ENCODE measurements at regions not wholly inside any gene's neighbourhood (a gene's known extent, or its start where the extent isn't known, plus 50 kb on each side); places are given as distances from the start of the nearest gene placed in this dataset.

- TF ChIP-seq, protein P1, sequence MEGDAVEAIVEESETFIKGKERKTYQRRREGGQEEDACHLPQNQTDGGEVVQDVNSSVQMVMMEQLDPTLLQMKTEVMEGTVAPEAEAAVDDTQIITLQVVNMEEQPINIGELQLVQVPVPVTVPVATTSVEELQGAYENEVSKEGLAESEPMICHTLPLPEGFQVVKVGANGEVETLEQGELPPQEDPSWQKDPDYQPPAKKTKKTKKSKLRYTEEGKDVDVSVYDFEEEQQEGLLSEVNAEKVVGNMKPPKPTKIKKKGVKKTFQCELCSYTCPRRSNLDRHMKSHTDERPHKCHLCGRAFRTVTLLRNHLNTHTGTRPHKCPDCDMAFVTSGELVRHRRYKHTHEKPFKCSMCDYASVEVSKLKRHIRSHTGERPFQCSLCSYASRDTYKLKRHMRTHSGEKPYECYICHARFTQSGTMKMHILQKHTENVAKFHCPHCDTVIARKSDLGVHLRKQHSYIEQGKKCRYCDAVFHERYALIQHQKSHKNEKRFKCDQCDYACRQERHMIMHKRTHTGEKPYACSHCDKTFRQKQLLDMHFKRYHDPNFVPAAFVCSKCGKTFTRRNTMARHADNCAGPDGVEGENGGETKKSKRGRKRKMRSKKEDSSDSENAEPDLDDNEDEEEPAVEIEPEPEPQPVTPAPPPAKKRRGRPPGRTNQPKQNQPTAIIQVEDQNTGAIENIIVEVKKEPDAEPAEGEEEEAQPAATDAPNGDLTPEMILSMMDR (IDR thresholded peaks at IDR 0.05; ENCODE audit: unreplicated experiment), result no peak
- no peaks in the 10 kb centered on the region for H3K27me3 Mint-ChIP-seq (ENCODE audit: insufficient read depth, unreplicated experiment)
- intact Hi-C loops (cut with micrococcal nuclease), result no loop called here
- ChIA-PET POLR2A (no interaction called here), CTCF (interaction anchor here (0.9 kb wide), 1 partner anchor 101 kb away, joined by 3 read pairs; no protein-coding TSS in a partner anchor)
- H3K4me1 Mint-ChIP-seq (ENCODE audit: insufficient read depth, unreplicated experiment), result no peaks in the 10 kb centered on the region
- H3K36me3 Mint-ChIP-seq (ENCODE audit: insufficient read depth, unreplicated experiment), result no peaks in the 10 kb centered on the region
- no TSS peak for BruUV-seq (replicated peaks)
- H3K9me3 Mint-ChIP-seq (ENCODE audit: unreplicated experiment), result no peaks in the 10 kb centered on the region
- H3K4me3 Mint-ChIP-seq (ENCODE audit: unreplicated experiment), result no peak overlapping the region
- DNase-seq (ENCODE audit: unreplicated experiment), result no peak
- H3K27ac Mint-ChIP-seq (ENCODE audit: low read depth, unreplicated experiment), result no peak overlapping the region
Observed at GRCh38 chr15:38189671-38190295, 62.9 kb upstream of the SPRED1 start.

DNA sequence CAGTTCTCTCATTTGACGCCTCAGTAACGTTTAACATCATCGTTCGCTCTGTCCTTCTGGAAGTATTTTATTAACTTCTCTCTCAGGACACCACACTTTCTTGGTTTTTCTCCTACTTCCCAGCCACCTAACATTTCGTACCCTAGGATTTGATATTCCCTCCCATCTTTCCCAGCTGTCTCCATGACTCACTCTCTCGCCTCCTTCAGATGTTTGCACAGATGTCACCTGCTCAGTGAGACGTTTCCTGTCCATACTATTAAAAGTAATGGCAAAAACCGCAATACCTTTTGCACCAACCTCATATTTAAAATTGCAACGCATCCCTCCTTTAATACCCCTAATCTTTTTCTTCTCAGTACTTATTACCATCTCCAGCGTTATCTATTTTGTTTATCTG is 62.1 kb upstream of the SPRED1 start:
- Mint-ChIP-seq H3K27me3 (ENCODE audit: insufficient read depth, unreplicated experiment) (no peaks in the 10 kb centered on the region), H3K4me3 (ENCODE audit: unreplicated experiment) (no peak overlapping the region), H3K36me3 (ENCODE audit: insufficient read depth, unreplicated experiment) (no peaks in the 10 kb centered on the region), H3K4me1 (ENCODE audit: insufficient read depth, unreplicated experiment) (no peaks in the 10 kb centered on the region), H3K27ac (ENCODE audit: low read depth, unreplicated experiment) (no peak overlapping the region), H3K9me3 (ENCODE audit: unreplicated experiment) (no peaks in the 10 kb centered on the region)
- intact Hi-C loops (cut with micrococcal nuclease), result no loop called here
- TF ChIP-seq, protein P1 (IDR thresholded peaks at IDR 0.05; ENCODE audit: unreplicated experiment), result no peak
- CTCF ChIA-PET, result no interaction called here
- POLR2A ChIA-PET, result no interaction called here
- no TSS peak for BruUV-seq (replicated peaks)
- peak; percentile 8 for DNase-seq (ENCODE audit: unreplicated experiment)

- BruUV-seq (replicated peaks), result no TSS peak
- intact Hi-C loops (cut with micrococcal nuclease), result no loop called here
- no peak for DNase-seq (ENCODE audit: unreplicated experiment)
- Mint-ChIP-seq H3K27me3 (ENCODE audit: insufficient read depth, unreplicated experiment) (no peaks in the 10 kb centered on the region), H3K36me3 (ENCODE audit: insufficient read depth, unreplicated experiment) (no peaks in the 10 kb centered on the region), H3K27ac (ENCODE audit: low read depth, unreplicated experiment) (no peak overlapping the region), H3K9me3 (ENCODE audit: unreplicated experiment) (no peaks in the 10 kb centered on the region), H3K4me3 (ENCODE audit: unreplicated experiment) (no peak overlapping the region), H3K4me1 (ENCODE audit: insufficient read depth, unreplicated experiment) (no peaks in the 10 kb centered on the region)
- TF ChIP-seq, protein P1 (IDR thresholded peaks at IDR 0.05; ENCODE audit: unreplicated experiment), result no peak
- POLR2A ChIA-PET, result no interaction called here
- CTCF ChIA-PET, result no interaction called here
Observed at GRCh38 chr15:38192496-38192895, 60.1 kb upstream of the SPRED1 start.

DNA sequence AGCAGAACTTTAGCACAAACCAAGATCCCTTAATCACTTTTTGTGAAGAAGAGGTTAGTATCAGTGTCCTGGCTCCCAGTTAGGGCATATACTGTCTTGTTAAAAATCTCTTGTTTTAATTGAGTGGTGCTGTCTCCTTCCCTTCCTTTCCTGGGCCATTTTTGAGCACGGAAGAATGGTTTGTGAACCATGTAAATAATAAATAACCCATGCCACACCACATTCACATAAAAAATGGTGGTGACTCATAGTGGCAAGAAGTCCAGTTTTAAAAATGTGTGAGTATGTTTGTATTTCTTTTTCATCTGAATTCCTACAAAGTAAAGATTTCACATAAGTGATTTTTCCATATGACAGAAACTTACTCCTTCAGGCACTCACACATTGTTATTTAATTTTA is 59.1 kb upstream of the SPRED1 start:
- ChIA-PET POLR2A (no interaction called here), CTCF (interaction anchor here (0.7 kb wide), 1 partner anchor 1320 kb away, joined by 3 read pairs; no protein-coding TSS in a partner anchor)
- no peaks in the 10 kb centered on the region for H3K4me1 Mint-ChIP-seq (ENCODE audit: insufficient read depth, unreplicated experiment)
- H3K4me3 Mint-ChIP-seq (ENCODE audit: unreplicated experiment), result no peak overlapping the region
- H3K9me3 Mint-ChIP-seq (ENCODE audit: unreplicated experiment), result no peaks in the 10 kb centered on the region
- intact Hi-C loops (cut with micrococcal nuclease), result no loop called here
- no peaks in the 10 kb centered on the region for H3K36me3 Mint-ChIP-seq (ENCODE audit: insufficient read depth, unreplicated experiment)
- TF ChIP-seq, protein P1 (IDR thresholded peaks at IDR 0.05; ENCODE audit: unreplicated experiment), result no peak
- H3K27ac Mint-ChIP-seq (ENCODE audit: low read depth, unreplicated experiment), result no peak overlapping the region
- no peak for DNase-seq (ENCODE audit: unreplicated experiment)
- no peaks in the 10 kb centered on the region for H3K27me3 Mint-ChIP-seq (ENCODE audit: insufficient read depth, unreplicated experiment)
- BruUV-seq (replicated peaks), result no TSS peak

All from MCF 10A (cell line).